ENCODE measurements at regions not wholly inside any gene's neighbourhood (a gene's known extent, or its start where the extent isn't known, plus 50 kb on each side); places are given as distances from the start of the nearest gene placed in this dataset.

- H3K27me3 ChIP-seq (ENCODE audit: control insufficient read depth, insufficient read depth, low read length), result no peaks in the 10 kb centered on the region
- WGBS (ENCODE audit: insufficient coverage), result 69% methylated on average over 2 of the region's 2 CpGs
- DNase-seq, result no peak
- no peaks in the 10 kb centered on the region for H3K4me1 Mint-ChIP-seq
- no peak overlapping the region for H3K27ac ChIP-seq (ENCODE audit: low read length)
- no peaks in the 10 kb centered on the region for H3K4me1 ChIP-seq (ENCODE audit: control insufficient read depth, insufficient read depth, low read length)
- TF ChIP-seq CTCF (IDR thresholded peaks at IDR 0.05), result no peak
- no peak overlapping the region for H3K27ac Mint-ChIP-seq
- no peaks in the 10 kb centered on the region for H3K36me3 ChIP-seq (ENCODE audit: control insufficient read depth, insufficient read depth, low read length)
- H3K36me3 Mint-ChIP-seq, result peaks cover 6% of the 10 kb centered on the region
- intact Hi-C loops (cut with micrococcal nuclease), result no loop called here
- ATAC-seq, result no peak
- H3K9me3 ChIP-seq (ENCODE audit: control insufficient read depth, insufficient read depth, low read length), result peaks cover 5% of the 10 kb centered on the region
- no peak overlapping the region for H3K4me3 Mint-ChIP-seq
- peaks cover 17 to 26% of the 10 kb centered on the region in 2 donors for H3K9me3 Mint-ChIP-seq
- no peak overlapping the region for H3K4me3 ChIP-seq (ENCODE audit: low read length)
- no peaks in the 10 kb centered on the region for H3K27me3 Mint-ChIP-seq (ENCODE audit: low read depth in 2 of 2)
Measured at GRCh38 chr9:22617156-22617555, 170.5 kb downstream of the DMRTA1 start.

- 90% methylated on average over 1 of the region's 1 CpG for WGBS (ENCODE audit: insufficient coverage)
- Histone ChIP-seq H3K9me3 (ENCODE audit: control insufficient read depth, insufficient read depth, low read length) (no peaks in the 10 kb centered on the region), H3K27ac (ENCODE audit: low read length) (no peak overlapping the region), H3K4me3 (ENCODE audit: low read length) (no peak overlapping the region), H3K36me3 (ENCODE audit: control insufficient read depth, insufficient read depth, low read length) (no peaks in the 10 kb centered on the region), H3K4me1 (ENCODE audit: control insufficient read depth, insufficient read depth, low read length) (no peaks in the 10 kb centered on the region), H3K27me3 (ENCODE audit: control insufficient read depth, insufficient read depth, low read length) (no peaks in the 10 kb centered on the region)
- Mint-ChIP-seq H3K27me3 (ENCODE audit: low read depth in 2 of 2) (no peaks in the 10 kb centered on the region), H3K9me3 (peaks cover 17 to 27% of the 10 kb centered on the region in 2 donors), H3K36me3 (peaks cover 13% of the 10 kb centered on the region), H3K4me3 (no peak overlapping the region), H3K4me1 (no peaks in the 10 kb centered on the region), H3K27ac (no peak overlapping the region)
- intact Hi-C loops (cut with micrococcal nuclease), result no loop called here
- ATAC-seq, result no peak
- no peak for TF ChIP-seq CTCF (IDR thresholded peaks at IDR 0.05)
- no peak for DNase-seq
Measured at GRCh38 chr9:22622815-22623214, 176.2 kb downstream of the DMRTA1 start.

DNA sequence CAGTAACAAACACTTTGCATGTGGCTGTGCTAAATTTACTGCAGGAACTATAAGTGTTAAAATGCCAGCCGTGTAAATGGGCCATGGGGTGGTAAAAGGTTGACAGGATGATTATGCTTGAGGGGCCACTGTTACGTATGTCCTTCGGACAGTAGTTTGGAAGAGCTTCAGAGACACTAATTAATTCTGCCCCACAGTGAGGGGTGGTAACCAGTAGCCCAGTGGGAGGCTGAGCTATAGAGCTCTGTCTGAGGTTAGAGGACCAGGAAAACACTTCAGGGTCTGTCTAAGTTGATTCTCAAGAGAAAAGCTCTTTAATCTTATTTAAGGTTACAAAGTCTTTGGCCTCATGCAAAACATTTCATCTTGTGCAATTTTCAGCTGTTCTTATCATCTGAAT, 176.6 kb downstream of the DMRTA1 start:
- DNase-seq, result no peak
- Mint-ChIP-seq H3K4me1 (no peaks in the 10 kb centered on the region), H3K4me3 (no peak overlapping the region), H3K9me3 (peaks cover 17 to 27% of the 10 kb centered on the region in 2 donors), H3K27me3 (ENCODE audit: low read depth in 2 of 2) (no peaks in the 10 kb centered on the region), H3K27ac (no peak overlapping the region), H3K36me3 (peaks cover 12% of the 10 kb centered on the region)
- ATAC-seq, result no peak
- intact Hi-C loops (cut with micrococcal nuclease), result no loop called here
- Histone ChIP-seq H3K36me3 (ENCODE audit: control insufficient read depth, insufficient read depth, low read length) (no peaks in the 10 kb centered on the region), H3K4me3 (ENCODE audit: low read length) (no peak overlapping the region), H3K27me3 (ENCODE audit: control insufficient read depth, insufficient read depth, low read length) (no peaks in the 10 kb centered on the region), H3K4me1 (ENCODE audit: control insufficient read depth, insufficient read depth, low read length) (no peaks in the 10 kb centered on the region), H3K27ac (ENCODE audit: low read length) (no peak overlapping the region), H3K9me3 (ENCODE audit: control insufficient read depth, insufficient read depth, low read length) (no peaks in the 10 kb centered on the region)
- no peak for TF ChIP-seq CTCF (IDR thresholded peaks at IDR 0.05)
- 41% methylated on average over 3 of the region's 3 CpGs for WGBS (ENCODE audit: insufficient coverage)

- Mint-ChIP-seq H3K27me3 (ENCODE audit: low read depth in 2 of 2) (no peaks in the 10 kb centered on the region), H3K9me3 (peaks cover 20 to 26% of the 10 kb centered on the region in 2 donors), H3K4me3 (no peak overlapping the region), H3K4me1 (no peaks in the 10 kb centered on the region), H3K36me3 (peaks cover 7% of the 10 kb centered on the region), H3K27ac (no peak overlapping the region)
- WGBS (ENCODE audit: insufficient coverage), result 100% methylated on average over 3 of the region's 4 CpGs
- ATAC-seq (no peak), DNase-seq (no peak)
- H3K9me3 ChIP-seq (ENCODE audit: control insufficient read depth, insufficient read depth, low read length), result no peaks in the 10 kb centered on the region
- no peaks in the 10 kb centered on the region for H3K36me3 ChIP-seq (ENCODE audit: control insufficient read depth, insufficient read depth, low read length)
- no peak overlapping the region for H3K27ac ChIP-seq (ENCODE audit: low read length)
- H3K4me1 ChIP-seq (ENCODE audit: control insufficient read depth, insufficient read depth, low read length), result no peaks in the 10 kb centered on the region
- no peak overlapping the region for H3K4me3 ChIP-seq (ENCODE audit: low read length)
- TF ChIP-seq CTCF (IDR thresholded peaks at IDR 0.05), result no peak
- no peaks in the 10 kb centered on the region for H3K27me3 ChIP-seq (ENCODE audit: control insufficient read depth, insufficient read depth, low read length)
- intact Hi-C loops (cut with micrococcal nuclease), result no loop called here
Measured at GRCh38 chr9:22625540-22625939, 178.9 kb downstream of the DMRTA1 start.
